GM23248 (cell line): ENCODE measurements at regions not wholly inside any gene's neighbourhood (a gene's known extent, or its start where the extent isn't known, plus 50 kb on each side); places are given as distances from the start of the nearest gene placed in this dataset.

Experiments
- DNase-seq: peaks from one replicate; pipeline ENCODE4 v3.0.0-alpha.2; 2015
- H2AFZ ChIP-seq: fragments of 200-600 bp; sonication (generic); 2 replicates; pipeline ENCODE4 v1.6.1; 2016; ENCODE audit warnings: antibody characterized with exemption
- H3F3A ChIP-seq: fragments of 200-600 bp; sonication (generic); 2 replicates; pipeline ENCODE4 v1.6.1; 2016; ENCODE audit warnings: mild to moderate bottlenecking, antibody characterized with exemption, mixed run types; ENCODE audit not compliant: insufficient read depth
- H3K27ac ChIP-seq: fragments of 200-600 bp; sonication (generic); 2 replicates; pipeline ENCODE4 v1.5.1; 2016; ENCODE audit warnings: mild to moderate bottlenecking
- H3K27me3 ChIP-seq: fragments of 200-600 bp; sonication (generic); replicated peaks from 2 replicates; pipeline ENCODE4 v1.6.1; 2016; ENCODE audit warnings: mild to moderate bottlenecking; ENCODE audit not compliant: insufficient read depth
- H3K36me3 ChIP-seq: fragments of 200-600 bp; sonication (generic); 2 replicates; pipeline ENCODE4 v1.6.1; 2016; ENCODE audit warnings: low read depth, mild to moderate bottlenecking
- H3K4me1 ChIP-seq: fragments of 200-600 bp; sonication (generic); 2 replicates; pipeline ENCODE4 v1.6.1; 2016; ENCODE audit warnings: mild to moderate bottlenecking; ENCODE audit not compliant: insufficient read depth
- H3K4me2 ChIP-seq: fragments of 200-600 bp; sonication (generic); one replicate; pipeline ENCODE4 v1.6.1; 2016; ENCODE audit warnings: mild to moderate bottlenecking; ENCODE audit not compliant: unreplicated experiment
- H3K4me3 ChIP-seq: fragments of 200-600 bp; sonication (generic); 2 replicates; pipeline ENCODE4 v1.5.1; 2016; ENCODE audit warnings: mild to moderate bottlenecking
- H3K79me2 ChIP-seq: fragments of 200-600 bp; sonication (generic); 2 replicates; pipeline ENCODE4 v1.6.1; 2016; ENCODE audit warnings: mild to moderate bottlenecking; ENCODE audit not compliant: insufficient read depth
- H3K9ac ChIP-seq: fragments of 200-600 bp; sonication (generic); 2 replicates; pipeline ENCODE4 v1.6.1; 2016; ENCODE audit warnings: mild to moderate bottlenecking
- H3K9me2 ChIP-seq: fragments of 200-600 bp; sonication (generic); 2 replicates; pipeline ENCODE4 v1.6.1; 2016; ENCODE audit warnings: mixed run types, mild to moderate bottlenecking, moderate library complexity; ENCODE audit not compliant: insufficient read depth
- H3K9me3 ChIP-seq: fragments of 200-600 bp; sonication (generic); one replicate; pipeline ENCODE4 v1.6.1; 2017; ENCODE audit warnings: low read depth
- H4K20me1 ChIP-seq: fragments of 200-600 bp; sonication (generic); 2 replicates; pipeline ENCODE4 v1.6.0; 2016; ENCODE audit not compliant: insufficient read depth
- EZH2 ChIP-seq: fragments of 200-600 bp; sonication (generic); IDR thresholded peaks from 2 replicates; pipeline ENCODE4 v1.6.1; 2018; ENCODE audit warnings: antibody characterized with exemption, mild to moderate bottlenecking; ENCODE audit not compliant: insufficient read depth, poor library complexity, severe bottlenecking
- EZH2phosphoT487 ChIP-seq: fragments of 200-600 bp; sonication (generic); IDR thresholded peaks from 2 replicates; pipeline ENCODE4 v1.6.1; 2018; ENCODE audit warnings: antibody characterized with exemption, moderate library complexity, mild to moderate bottlenecking, low read depth; ENCODE audit not compliant: insufficient read depth
- WGBS, 2 experiments: methylation state at CpG; one replicate each; pipeline ENCODE4 v1.1.6; 2015 to 2017; ENCODE audit warnings: low lambda C conversion rate in 2 of 2, low coverage in 1 of 2; ENCODE audit errors: missing lambda C conversion rate in 2 of 2; 5-methylcytosine and 5-hydroxymethylcytosine counted together
- in situ Hi-C: fragments of 300-500 bp; cut with MboI; formaldehyde crosslinking; loops from 2 replicates; pipeline ENCODE4 v1.15.0; 2020

DNA sequence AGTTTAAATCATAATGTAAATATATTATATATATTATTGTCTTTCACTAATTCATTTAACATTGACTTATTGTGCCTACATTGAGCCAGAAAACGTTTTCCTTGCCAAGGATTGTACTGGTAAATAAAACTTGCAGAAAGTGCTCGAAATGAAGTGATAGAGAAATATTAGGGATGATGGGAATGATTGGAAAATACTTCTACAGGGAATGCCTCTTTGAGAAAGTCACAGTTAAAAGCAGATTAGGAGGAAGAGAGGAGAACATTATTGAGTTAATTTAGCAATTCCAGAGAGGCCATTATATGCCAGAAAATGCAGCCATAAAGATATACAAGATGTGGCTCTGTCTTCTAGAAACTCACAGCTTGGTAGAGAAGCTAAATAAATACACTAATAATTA is 560.0 kb upstream of the KCNMB2 start:
- Histone ChIP-seq H3K9me2 (no peaks in the 10 kb centered on the region), H2AFZ (no peak overlapping the region), H3K9me3 (no peaks in the 10 kb centered on the region), H3K27me3 (no peaks in the 10 kb centered on the region), H4K20me1 (no peaks in the 10 kb centered on the region), H3F3A (peaks cover 25% of the 10 kb centered on the region), H3K36me3 (no peaks in the 10 kb centered on the region), H3K4me3 (no peak overlapping the region), H3K79me2 (no peaks in the 10 kb centered on the region), H3K27ac (no peak overlapping the region), H3K4me2 (no peak overlapping the region), H3K4me1 (peaks cover 42% of the 10 kb centered on the region), H3K9ac (no peak overlapping the region)
- in situ Hi-C loops = no loop called here
- 73 to 83% methylated on average over 2 of the region's 2 CpGs for WGBS, 2 experiments
- no peak for DNase-seq
- no peak for TF ChIP-seq EZH2
- TF ChIP-seq EZH2phosphoT487 = no peak

DNA sequence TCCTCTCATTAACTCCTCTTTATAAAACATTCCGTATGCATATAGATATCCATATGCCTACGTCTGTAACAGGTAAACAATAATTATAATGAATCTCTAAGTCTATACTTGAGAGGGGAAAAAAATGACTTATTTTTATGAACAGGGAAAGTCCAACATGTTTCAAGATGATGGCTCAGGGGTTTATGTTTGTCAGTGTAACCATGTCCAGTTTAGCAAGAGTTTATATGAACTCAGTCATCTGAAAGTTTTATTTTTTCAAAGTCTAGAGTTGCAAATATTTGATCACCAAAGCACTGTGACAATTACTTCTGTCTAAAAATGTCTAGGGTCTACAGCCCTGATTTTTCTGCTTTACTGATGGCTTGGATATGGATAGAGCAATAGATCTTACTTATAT is 559.4 kb upstream of the KCNMB2 start:
- in situ Hi-C loops = no loop called here
- Histone ChIP-seq H3K9ac (no peak overlapping the region), H3K4me1 (peaks cover 45% of the 10 kb centered on the region), H3F3A (peaks cover 25% of the 10 kb centered on the region), H2AFZ (no peak overlapping the region), H3K9me3 (no peaks in the 10 kb centered on the region), H4K20me1 (no peaks in the 10 kb centered on the region), H3K4me2 (peak overlapping the region; percentile 89), H3K27ac (peak overlapping the region; percentile 91), H3K79me2 (no peaks in the 10 kb centered on the region), H3K36me3 (no peaks in the 10 kb centered on the region), H3K27me3 (no peaks in the 10 kb centered on the region), H3K4me3 (no peak overlapping the region), H3K9me2 (no peaks in the 10 kb centered on the region)
- TF ChIP-seq EZH2 (no peak), EZH2phosphoT487 (no peak)
- DNase-seq = peak; percentile 4
- 97 to 98% methylated on average over 2 of the region's 2 CpGs for WGBS, 2 experiments

DNA sequence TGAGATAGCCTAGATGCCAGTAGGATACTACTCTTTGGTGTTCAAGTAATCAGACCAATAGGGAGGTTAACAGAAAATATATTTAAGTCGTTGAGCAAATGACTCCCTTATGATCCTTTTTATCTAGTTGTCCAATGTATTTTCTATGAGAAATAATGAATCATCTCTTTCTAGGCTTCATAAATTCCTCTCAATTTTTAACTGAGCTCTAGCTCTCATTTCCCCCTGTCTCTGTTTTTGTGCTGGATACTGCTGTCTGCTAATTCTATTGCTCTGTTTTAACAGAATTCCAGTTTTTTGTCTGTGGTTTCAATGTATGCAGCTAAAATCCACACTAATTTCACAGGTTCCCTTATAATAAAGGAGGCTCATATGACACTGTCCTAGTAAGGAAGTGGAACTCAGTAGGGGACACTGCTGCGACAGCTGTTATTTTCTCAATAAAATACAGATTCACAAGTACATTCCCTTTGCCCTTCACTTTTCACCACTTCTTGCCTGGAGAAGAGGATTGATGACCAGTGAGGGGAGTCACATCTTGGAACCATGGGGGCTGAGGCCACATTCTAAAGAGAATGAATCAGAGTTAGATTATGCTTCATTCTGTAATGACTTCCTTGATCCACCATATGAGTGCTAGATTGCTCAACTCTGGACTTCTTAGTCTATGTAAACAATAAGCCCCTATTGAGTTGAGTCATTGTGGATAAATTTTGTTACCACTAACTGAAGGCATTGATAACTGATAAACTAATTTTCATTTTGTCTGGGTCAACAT is 558.7 kb upstream of the KCNMB2 start:
- no peaks in the 10 kb centered on the region for H3K79me2 ChIP-seq
- in situ Hi-C loops = no loop called here
- no peaks in the 10 kb centered on the region for H3K9me3 ChIP-seq
- peak overlapping the region; percentile 89 for H3K4me2 ChIP-seq
- peak overlapping the region; percentile 91 for H3K27ac ChIP-seq
- H3K27me3 ChIP-seq = no peaks in the 10 kb centered on the region
- H3F3A ChIP-seq = peaks cover 25% of the 10 kb centered on the region
- H3K36me3 ChIP-seq = no peaks in the 10 kb centered on the region
- WGBS, 2 experiments = 2 to 3% methylated on average over 2 of the region's 2 CpGs
- H3K9me2 ChIP-seq = no peaks in the 10 kb centered on the region
- peak overlapping the region; percentile 27; the same call in 1 of the 2 replicates for H3K4me3 ChIP-seq
- H3K4me1 ChIP-seq = peaks cover 52% of the 10 kb centered on the region
- H3K9ac ChIP-seq = peak overlapping the region; percentile 49
- DNase-seq = peak; percentile 92
- H4K20me1 ChIP-seq = no peaks in the 10 kb centered on the region
- no peak for TF ChIP-seq EZH2
- TF ChIP-seq EZH2phosphoT487 = 0 out of 2 replicates have a peak, but pooled peaks have one; percentile 33
- H2AFZ ChIP-seq = no peak overlapping the region

DNA sequence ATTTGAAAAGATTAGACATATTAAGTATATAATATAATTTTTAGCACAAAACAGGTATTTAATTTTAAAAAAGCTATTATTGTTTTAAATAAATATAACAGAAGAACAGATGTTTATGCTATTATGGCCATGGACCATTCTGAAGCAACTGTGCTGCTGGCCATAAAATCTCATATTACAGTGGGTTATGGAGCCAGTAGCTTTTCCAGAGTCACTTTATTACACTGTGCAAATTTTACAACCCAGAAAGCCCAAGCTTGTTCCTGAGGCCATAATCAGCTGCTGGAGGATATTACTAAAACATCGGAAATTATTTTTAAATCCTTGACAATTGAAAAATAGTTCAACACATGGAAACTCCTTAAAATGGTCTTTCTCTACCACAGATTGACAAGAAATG is 557.3 kb upstream of the KCNMB2 start:
- H3F3A ChIP-seq = peaks cover 18% of the 10 kb centered on the region
- no peak overlapping the region for H3K27ac ChIP-seq
- no peaks in the 10 kb centered on the region for H3K36me3 ChIP-seq
- H2AFZ ChIP-seq = no peak overlapping the region
- no peaks in the 10 kb centered on the region for H3K9me3 ChIP-seq
- no peak for DNase-seq
- no peaks in the 10 kb centered on the region for H3K27me3 ChIP-seq
- H3K79me2 ChIP-seq = no peaks in the 10 kb centered on the region
- H3K9ac ChIP-seq = no peak overlapping the region
- 73 to 81% methylated on average over 1 of the region's 1 CpG for WGBS, 2 experiments
- in situ Hi-C loops = no loop called here
- H3K4me2 ChIP-seq = no peak overlapping the region
- TF ChIP-seq EZH2phosphoT487 (no peak), EZH2 (no peak)
- peaks cover 46% of the 10 kb centered on the region for H3K4me1 ChIP-seq
- H3K9me2 ChIP-seq = no peaks in the 10 kb centered on the region
- H4K20me1 ChIP-seq = no peaks in the 10 kb centered on the region
- H3K4me3 ChIP-seq = no peak overlapping the region

DNA sequence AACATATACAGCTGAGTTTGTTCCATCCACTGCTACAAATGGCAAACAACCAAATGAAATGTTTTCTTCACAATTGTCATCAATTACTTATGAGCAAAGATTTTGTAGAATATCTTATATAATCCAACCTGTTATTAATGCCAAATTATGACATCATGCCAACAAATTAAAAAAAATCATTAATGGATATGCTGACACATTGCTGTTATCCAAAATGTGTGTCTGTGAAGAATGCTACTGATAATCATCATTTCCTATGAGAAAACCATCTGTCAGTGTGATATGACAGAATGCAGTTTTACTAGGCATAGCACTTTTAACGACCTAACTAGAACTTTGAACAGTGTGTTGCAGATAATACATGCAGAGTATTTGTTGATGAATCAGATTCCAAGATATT is 556.5 kb upstream of the KCNMB2 start:
- TF ChIP-seq EZH2 (no peak), EZH2phosphoT487 (no peak)
- WGBS, 2 experiments = 32 to 50% methylated on average over 1 of the region's 1 CpG
- Histone ChIP-seq H3K9me3 (no peaks in the 10 kb centered on the region), H3K79me2 (no peaks in the 10 kb centered on the region), H3K9ac (no peak overlapping the region), H3K27ac (no peak overlapping the region), H3K36me3 (no peaks in the 10 kb centered on the region), H4K20me1 (no peaks in the 10 kb centered on the region), H3K4me1 (peaks cover 43% of the 10 kb centered on the region), H3K27me3 (no peaks in the 10 kb centered on the region), H2AFZ (no peak overlapping the region), H3F3A (peaks cover 18% of the 10 kb centered on the region), H3K4me3 (no peak overlapping the region), H3K4me2 (no peak overlapping the region), H3K9me2 (no peaks in the 10 kb centered on the region)
- no peak for DNase-seq
- in situ Hi-C loops = no loop called here
